HG02678 (cell line): ENCODE measurements at regions not wholly inside any gene's neighbourhood (a gene's known extent, or its start where the extent isn't known, plus 50 kb on each side); places are given as distances from the start of the nearest gene placed in this dataset.

Source experiments
- ATAC-seq: cut with Tn5 transposase; IDR thresholded peaks from one replicate; pipeline ENCODE4 v1.9.1; 2021; ENCODE audit warnings: mild to moderate bottlenecking, moderate library complexity; ENCODE audit not compliant: unreplicated experiment

GRCh38 chrX:96615448-96615847 is 69.2 kb upstream of the DIAPH2 start:
- no peak for ATAC-seq

DNA sequence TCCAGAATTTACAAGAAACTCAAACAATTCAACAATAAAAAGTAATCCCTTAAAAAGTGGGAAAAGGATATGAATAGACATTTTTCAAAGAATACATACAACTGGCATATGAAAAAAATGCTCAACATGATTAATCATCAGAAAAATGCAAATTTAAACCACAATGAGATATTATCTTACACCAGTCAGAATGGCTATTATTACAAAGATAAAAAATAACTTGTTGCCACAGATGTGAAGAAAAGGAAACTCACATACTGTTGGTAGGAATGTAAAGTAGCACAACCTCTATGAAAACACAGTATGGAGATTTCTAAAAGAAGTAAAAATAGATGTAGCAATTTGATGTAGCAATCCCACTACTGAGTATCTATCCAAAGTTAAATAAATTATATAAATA is 65.1 kb upstream of the DIAPH2 start:
- no peak for ATAC-seq

DNA sequence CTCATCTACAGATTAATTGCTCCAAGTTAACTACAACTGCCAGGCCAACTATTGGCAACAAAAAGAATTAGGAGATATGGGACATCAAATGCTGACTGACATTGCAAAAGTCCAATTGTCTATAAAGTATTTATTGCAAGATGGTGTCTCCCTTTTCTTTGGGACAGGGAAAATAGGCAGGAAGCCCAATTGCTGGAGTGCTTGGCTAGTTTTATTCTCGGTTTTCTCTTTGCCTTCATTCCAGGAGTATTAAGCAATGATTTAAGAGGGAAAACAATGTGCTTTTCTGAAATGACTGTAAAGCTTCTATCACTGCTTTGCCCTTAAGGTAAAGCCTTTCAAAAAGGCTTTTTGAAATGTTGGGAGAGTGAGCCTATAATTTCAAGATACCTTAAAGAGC is 62.8 kb upstream of the DIAPH2 start:
- no peak for ATAC-seq
